Liver (tissue), 8 donors: ENCODE measurements at regions not wholly inside any gene's neighbourhood (a gene's known extent, or its start where the extent isn't known, plus 50 kb on each side); places are given as distances from the start of the nearest gene placed in this dataset.

Experiments used
- DNase-seq: peaks from one replicate; pipeline ENCODE4 v3.0.0-alpha.2; 2017; ENCODE audit warnings: low spot score
- H3K27ac ChIP-seq, 2 donors: one replicate each; pipeline ENCODE4 v1.7.0; 2013; ENCODE audit warnings: inconsistent platforms in 2 of 2, low read length in 2 of 2, control low read depth in 1 of 2, low read depth in 1 of 2, mild to moderate bottlenecking in 1 of 2
- H3K27me3 ChIP-seq, 4 donors: one replicate each; pipeline versions ENCODE4 v1.6.1 to v1.7.0; 2013; ENCODE audit warnings: low read length in 3 of 4, inconsistent platforms in 1 of 4, mild to moderate bottlenecking in 1 of 4, moderate library complexity in 1 of 4; ENCODE audit not compliant: control insufficient read depth in 4 of 4, insufficient read depth in 4 of 4
- H3K36me3 ChIP-seq, 4 donors: one replicate each; pipeline versions ENCODE4 v1.6.1 to v1.7.0; 2013; ENCODE audit warnings: low read length in 3 of 4, mild to moderate bottlenecking in 3 of 4, low read depth in 1 of 4, moderate library complexity in 1 of 4; ENCODE audit not compliant: control insufficient read depth in 4 of 4, insufficient read depth in 3 of 4
- H3K4me1 ChIP-seq, 4 donors: one replicate each; pipeline versions ENCODE4 v1.6.1 to v1.7.0; 2013; ENCODE audit warnings: low read length in 3 of 4, mild to moderate bottlenecking in 3 of 4, moderate library complexity in 1 of 4; ENCODE audit not compliant: control insufficient read depth in 4 of 4, insufficient read depth in 4 of 4
- H3K4me3 ChIP-seq, 3 donors: one replicate each; pipeline versions ENCODE4 v1.6.1 to v1.7.0; 2013; ENCODE audit warnings: low read length in 3 of 3, control low read depth in 1 of 3, low read depth in 1 of 3, mild to moderate bottlenecking in 1 of 3
- H3K9ac ChIP-seq, 2 donors: one replicate each; pipeline ENCODE4 v1.7.0; 2013; ENCODE audit warnings: low read length in 2 of 2, mild to moderate bottlenecking in 2 of 2, moderate library complexity in 2 of 2, control low read depth in 1 of 2, low read depth in 1 of 2
- H3K9me3 ChIP-seq, 4 donors: one replicate each; pipeline versions ENCODE4 v1.6.1 to v1.7.0; 2013; ENCODE audit warnings: low read length in 3 of 4; ENCODE audit not compliant: control insufficient read depth in 4 of 4
- FOXA2 ChIP-seq: IDR thresholded peaks from 2 replicates; pipeline ENCODE4 v1.6.1; 2016; ENCODE audit warnings: antibody characterized with exemption
- GABPA ChIP-seq, 2 donors: IDR thresholded peaks in 1 of 2; conservative IDR thresholded peaks in 1 of 2; 2 replicates each; pipeline ENCODE4 v1.6.1; 2016; ENCODE audit warnings: antibody characterized with exemption in 2 of 2, mild to moderate bottlenecking in 1 of 2, moderate library complexity in 1 of 2
- HNF4A ChIP-seq, 2 donors: conservative IDR thresholded peaks; 2 replicates each; pipeline ENCODE4 v1.6.1; 2016; ENCODE audit warnings: antibody characterized with exemption in 2 of 2, mild to moderate bottlenecking in 2 of 2
- HNF4G ChIP-seq: IDR thresholded peaks from 2 replicates; pipeline ENCODE4 v1.6.1; 2016; ENCODE audit warnings: antibody characterized with exemption
- RAD21 ChIP-seq, 2 donors: IDR thresholded peaks; 2 replicates each; pipeline ENCODE4 v1.6.1; 2016; ENCODE audit warnings: antibody characterized with exemption in 2 of 2, mild to moderate bottlenecking in 2 of 2
- TAF1 ChIP-seq: conservative IDR thresholded peaks from 2 replicates; pipeline ENCODE4 v1.6.1; 2016; ENCODE audit warnings: antibody characterized with exemption, mild to moderate bottlenecking
- YY1 ChIP-seq: IDR thresholded peaks from 2 replicates; pipeline ENCODE4 v1.6.1; 2016; ENCODE audit warnings: antibody characterized with exemption, mild to moderate bottlenecking
- WGBS: extraction: QIAGEN DNeasy Blood & Tissue Kit; methylation state at CpG from one replicate; pipeline ENCODE4 v1.1.7; 2013; 5-methylcytosine and 5-hydroxymethylcytosine counted together
- TF ChIP-seq, protein P1 (sequence below): IDR thresholded peaks from 2 replicates; pipeline ENCODE4 v1.6.1; 2016; ENCODE audit warnings: antibody characterized with exemption
- TF ChIP-seq, protein P2 (sequence below): IDR thresholded peaks from 2 replicates; pipeline ENCODE4 v1.6.1; 2016; ENCODE audit warnings: antibody characterized with exemption
- TF ChIP-seq, protein P3 (sequence below): IDR thresholded peaks from 2 replicates; pipeline ENCODE4 v1.6.1; 2016; ENCODE audit warnings: antibody characterized with exemption
- TF ChIP-seq, protein P4 (sequence below): IDR thresholded peaks from 2 replicates; pipeline ENCODE4 v1.6.1; 2016; ENCODE audit warnings: antibody characterized with exemption, mild to moderate bottlenecking
- TF ChIP-seq, protein P5 (sequence below): fragments of 150-350 bp; IDR thresholded peaks from 2 replicates; pipeline ENCODE4 v1.5.1; 2017; ENCODE audit warnings: improper control_type of control experiment, low read depth, low read length; ENCODE audit not compliant: missing input control
- donor health status: healthy.
- donor health status: healthy.
- donor health status: healthy.
- donor health status: healthy.
- donor health status: healthy.

DNA sequence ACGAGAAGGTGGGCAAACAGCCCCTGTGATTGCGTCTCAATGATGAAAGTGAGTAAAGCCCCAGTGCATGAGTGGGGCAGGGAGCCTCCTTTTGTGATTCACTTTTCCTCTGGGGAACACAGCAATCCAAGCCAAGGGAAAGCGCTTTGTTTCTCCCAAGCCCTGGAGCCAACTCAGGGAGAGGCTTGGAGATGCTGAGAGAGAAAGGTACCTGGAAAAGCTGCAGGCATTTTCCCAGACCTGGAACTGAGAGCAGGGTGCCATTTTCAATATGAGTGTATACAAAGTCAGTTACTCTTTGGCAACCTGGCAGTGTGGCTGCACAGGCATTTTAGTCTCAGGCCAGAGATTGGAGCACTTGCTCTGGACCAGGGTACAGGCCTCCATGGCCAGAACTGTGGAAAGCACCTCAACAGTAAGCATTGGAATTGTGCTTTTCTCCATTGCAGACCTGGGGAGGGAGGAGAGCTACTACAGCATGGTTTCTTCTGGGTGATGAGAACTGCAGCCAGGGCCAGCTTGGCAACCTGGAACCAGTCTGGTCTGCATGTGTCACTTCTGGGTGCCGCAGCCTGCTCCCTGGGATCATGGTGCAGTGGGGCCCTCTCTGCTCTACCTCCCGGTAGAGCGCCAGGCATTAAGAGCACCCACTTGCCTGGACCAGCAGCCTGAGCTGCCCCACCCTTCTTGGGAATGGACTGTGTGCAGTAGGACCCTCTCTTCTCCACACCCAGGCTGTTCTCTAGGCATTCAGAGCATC, 89.0 kb upstream of the CDH5 start:
- peak; percentile 20 for DNase-seq
- no peaks in the 10 kb centered on the region for H3K4me1 ChIP-seq
- H3K27me3 ChIP-seq, result no peaks in the 10 kb centered on the region
- H3K27ac ChIP-seq, result no peak overlapping the region
- 93% methylated on average over 6 of the region's 6 CpGs for WGBS
- no peak overlapping the region for H3K9ac ChIP-seq
- H3K4me3 ChIP-seq, result no peak overlapping the region
- TF ChIP-seq FOXA2 (no peak), HNF4A (conservative IDR thresholded peaks at IDR 0.05) (no peak), YY1 (no peak), TAF1 (no peak), HNF4G (no peak)
- TF ChIP-seq, protein P1, sequence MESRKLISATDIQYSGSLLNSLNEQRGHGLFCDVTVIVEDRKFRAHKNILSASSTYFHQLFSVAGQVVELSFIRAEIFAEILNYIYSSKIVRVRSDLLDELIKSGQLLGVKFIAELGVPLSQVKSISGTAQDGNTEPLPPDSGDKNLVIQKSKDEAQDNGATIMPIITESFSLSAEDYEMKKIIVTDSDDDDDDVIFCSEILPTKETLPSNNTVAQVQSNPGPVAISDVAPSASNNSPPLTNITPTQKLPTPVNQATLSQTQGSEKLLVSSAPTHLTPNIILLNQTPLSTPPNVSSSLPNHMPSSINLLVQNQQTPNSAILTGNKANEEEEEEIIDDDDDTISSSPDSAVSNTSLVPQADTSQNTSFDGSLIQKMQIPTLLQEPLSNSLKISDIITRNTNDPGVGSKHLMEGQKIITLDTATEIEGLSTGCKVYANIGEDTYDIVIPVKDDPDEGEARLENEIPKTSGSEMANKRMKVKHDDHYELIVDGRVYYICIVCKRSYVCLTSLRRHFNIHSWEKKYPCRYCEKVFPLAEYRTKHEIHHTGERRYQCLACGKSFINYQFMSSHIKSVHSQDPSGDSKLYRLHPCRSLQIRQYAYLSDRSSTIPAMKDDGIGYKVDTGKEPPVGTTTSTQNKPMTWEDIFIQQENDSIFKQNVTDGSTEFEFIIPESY, result no peak
- TF ChIP-seq, protein P2, sequence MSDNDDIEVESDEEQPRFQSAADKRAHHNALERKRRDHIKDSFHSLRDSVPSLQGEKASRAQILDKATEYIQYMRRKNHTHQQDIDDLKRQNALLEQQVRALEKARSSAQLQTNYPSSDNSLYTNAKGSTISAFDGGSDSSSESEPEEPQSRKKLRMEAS, result no peak
- TF ChIP-seq, protein P3, sequence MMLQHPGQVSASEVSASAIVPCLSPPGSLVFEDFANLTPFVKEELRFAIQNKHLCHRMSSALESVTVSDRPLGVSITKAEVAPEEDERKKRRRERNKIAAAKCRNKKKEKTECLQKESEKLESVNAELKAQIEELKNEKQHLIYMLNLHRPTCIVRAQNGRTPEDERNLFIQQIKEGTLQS, result no peak
- H3K9me3 ChIP-seq, result no peaks in the 10 kb centered on the region
- no peaks in the 10 kb centered on the region for H3K36me3 ChIP-seq

DNA sequence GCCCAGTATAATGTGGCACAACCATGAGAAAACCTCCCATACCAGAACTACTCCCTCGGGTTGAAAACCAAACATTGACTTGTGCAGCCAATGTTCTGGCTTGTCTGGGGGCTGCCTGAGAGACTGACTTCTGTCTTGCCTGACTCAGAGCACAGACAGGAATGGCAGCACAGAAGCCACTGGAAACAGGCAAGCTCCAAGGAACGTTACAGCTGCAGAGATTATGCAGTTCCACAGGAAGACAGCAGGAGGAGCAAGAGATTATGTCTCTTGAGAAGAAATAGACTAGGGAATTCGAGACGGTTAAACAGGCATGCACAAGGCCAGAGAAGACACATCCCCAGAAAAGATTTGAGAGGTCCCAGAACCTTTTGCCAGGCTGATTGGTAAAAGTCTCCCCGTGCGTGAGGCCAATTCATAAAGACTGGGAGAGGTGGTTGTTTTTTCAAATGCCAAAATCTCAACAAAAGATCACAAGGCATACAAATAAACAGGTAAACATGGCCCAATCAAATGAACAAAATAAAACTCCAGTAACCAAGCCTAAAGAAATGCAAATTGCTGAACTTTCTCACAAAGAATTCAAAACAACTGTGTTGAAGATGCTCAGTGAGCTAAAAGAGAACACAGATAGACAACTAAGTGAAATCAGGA, 90.6 kb upstream of the CDH5 start:
- Histone ChIP-seq H3K9me3 (no peaks in the 10 kb centered on the region), H3K27ac (no peak overlapping the region), H3K27me3 (peaks cover 0 to 1% (median 0%) of the 10 kb centered on the region in 4 donors), H3K9ac (no peak overlapping the region), H3K36me3 (no peaks in the 10 kb centered on the region), H3K4me1 (no peaks in the 10 kb centered on the region), H3K4me3 (no peak overlapping the region)
- DNase-seq, result peak; percentile 36
- TF ChIP-seq RAD21 (IDR thresholded peaks at IDR 0.05), result peak; percentile 73 to 82
- no peak for TF ChIP-seq GABPA (IDR thresholded peaks at IDR 0.05 in 1 of 2, conservative IDR thresholded peaks at IDR 0.05 in 1 of 2)
- TF ChIP-seq, protein P4, sequence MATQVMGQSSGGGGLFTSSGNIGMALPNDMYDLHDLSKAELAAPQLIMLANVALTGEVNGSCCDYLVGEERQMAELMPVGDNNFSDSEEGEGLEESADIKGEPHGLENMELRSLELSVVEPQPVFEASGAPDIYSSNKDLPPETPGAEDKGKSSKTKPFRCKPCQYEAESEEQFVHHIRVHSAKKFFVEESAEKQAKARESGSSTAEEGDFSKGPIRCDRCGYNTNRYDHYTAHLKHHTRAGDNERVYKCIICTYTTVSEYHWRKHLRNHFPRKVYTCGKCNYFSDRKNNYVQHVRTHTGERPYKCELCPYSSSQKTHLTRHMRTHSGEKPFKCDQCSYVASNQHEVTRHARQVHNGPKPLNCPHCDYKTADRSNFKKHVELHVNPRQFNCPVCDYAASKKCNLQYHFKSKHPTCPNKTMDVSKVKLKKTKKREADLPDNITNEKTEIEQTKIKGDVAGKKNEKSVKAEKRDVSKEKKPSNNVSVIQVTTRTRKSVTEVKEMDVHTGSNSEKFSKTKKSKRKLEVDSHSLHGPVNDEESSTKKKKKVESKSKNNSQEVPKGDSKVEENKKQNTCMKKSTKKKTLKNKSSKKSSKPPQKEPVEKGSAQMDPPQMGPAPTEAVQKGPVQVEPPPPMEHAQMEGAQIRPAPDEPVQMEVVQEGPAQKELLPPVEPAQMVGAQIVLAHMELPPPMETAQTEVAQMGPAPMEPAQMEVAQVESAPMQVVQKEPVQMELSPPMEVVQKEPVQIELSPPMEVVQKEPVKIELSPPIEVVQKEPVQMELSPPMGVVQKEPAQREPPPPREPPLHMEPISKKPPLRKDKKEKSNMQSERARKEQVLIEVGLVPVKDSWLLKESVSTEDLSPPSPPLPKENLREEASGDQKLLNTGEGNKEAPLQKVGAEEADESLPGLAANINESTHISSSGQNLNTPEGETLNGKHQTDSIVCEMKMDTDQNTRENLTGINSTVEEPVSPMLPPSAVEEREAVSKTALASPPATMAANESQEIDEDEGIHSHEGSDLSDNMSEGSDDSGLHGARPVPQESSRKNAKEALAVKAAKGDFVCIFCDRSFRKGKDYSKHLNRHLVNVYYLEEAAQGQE, result no peak
- TF ChIP-seq, protein P5, sequence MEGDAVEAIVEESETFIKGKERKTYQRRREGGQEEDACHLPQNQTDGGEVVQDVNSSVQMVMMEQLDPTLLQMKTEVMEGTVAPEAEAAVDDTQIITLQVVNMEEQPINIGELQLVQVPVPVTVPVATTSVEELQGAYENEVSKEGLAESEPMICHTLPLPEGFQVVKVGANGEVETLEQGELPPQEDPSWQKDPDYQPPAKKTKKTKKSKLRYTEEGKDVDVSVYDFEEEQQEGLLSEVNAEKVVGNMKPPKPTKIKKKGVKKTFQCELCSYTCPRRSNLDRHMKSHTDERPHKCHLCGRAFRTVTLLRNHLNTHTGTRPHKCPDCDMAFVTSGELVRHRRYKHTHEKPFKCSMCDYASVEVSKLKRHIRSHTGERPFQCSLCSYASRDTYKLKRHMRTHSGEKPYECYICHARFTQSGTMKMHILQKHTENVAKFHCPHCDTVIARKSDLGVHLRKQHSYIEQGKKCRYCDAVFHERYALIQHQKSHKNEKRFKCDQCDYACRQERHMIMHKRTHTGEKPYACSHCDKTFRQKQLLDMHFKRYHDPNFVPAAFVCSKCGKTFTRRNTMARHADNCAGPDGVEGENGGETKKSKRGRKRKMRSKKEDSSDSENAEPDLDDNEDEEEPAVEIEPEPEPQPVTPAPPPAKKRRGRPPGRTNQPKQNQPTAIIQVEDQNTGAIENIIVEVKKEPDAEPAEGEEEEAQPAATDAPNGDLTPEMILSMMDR, result peak; percentile 74
- 23% methylated on average over 6 of the region's 6 CpGs for WGBS
